ENCODE measurements at regions not wholly inside any gene's neighbourhood (a gene's known extent, or its start where the extent isn't known, plus 50 kb on each side); places are given as distances from the start of the nearest gene placed in this dataset.

- H3K4me3 ChIP-seq (ENCODE audit: low read depth, low read length, poor library complexity, severe bottlenecking) = no peak overlapping the region
- no peaks in the 10 kb centered on the region for H3K9me3 ChIP-seq (ENCODE audit: low read length)
- no peak overlapping the region for H3K4me2 ChIP-seq (ENCODE audit: low read length)
- no peak overlapping the region for H2AFZ ChIP-seq (ENCODE audit: low read length)
- no peaks in the 10 kb centered on the region for H3K4me1 ChIP-seq (ENCODE audit: insufficient read depth, low read length, poor library complexity, severe bottlenecking)
- POLR2A ChIA-PET = no interaction called here
- H3K27ac ChIP-seq (ENCODE audit: low read depth, low read length, poor library complexity, severe bottlenecking) = no peak overlapping the region
- no TSS peak for BruUV-seq (replicated peaks)
- no peaks in the 10 kb centered on the region for H3K9me2 ChIP-seq (ENCODE audit: insufficient read depth, low read length)
- TF ChIP-seq EZH2phosphoT487 (IDR thresholded peaks at IDR 0.05; ENCODE audit: borderline replicate concordance, low read depth, low read length) (no peak), CTCF (conservative IDR thresholded peaks at IDR 0.05; ENCODE audit: low read length) (no peak)
- CTCF ChIA-PET (ENCODE audit: unreplicated experiment) = no interaction called here
- H3K79me2 ChIP-seq (ENCODE audit: insufficient read depth, low read depth, low read length) = no peaks in the 10 kb centered on the region
- no peak for DNase-seq (ENCODE audit: low spot score)
- intact Hi-C loops (cut with micrococcal nuclease; ENCODE audit: unreplicated experiment) = no loop called here
- no peaks in the 10 kb centered on the region for H3K36me3 ChIP-seq (ENCODE audit: insufficient read depth, low read length)
- no peaks in the 10 kb centered on the region for H4K20me1 ChIP-seq (ENCODE audit: insufficient read depth, low read length)
These were observed 398.3 kb downstream of the IRX1 start for GRCh38 chr5:3993856-3994473.

- intact Hi-C loops (cut with micrococcal nuclease; ENCODE audit: unreplicated experiment) = no loop called here
- Histone ChIP-seq H3K79me2 (ENCODE audit: insufficient read depth, low read depth, low read length) (no peaks in the 10 kb centered on the region), H3K36me3 (ENCODE audit: insufficient read depth, low read length) (no peaks in the 10 kb centered on the region), H3K4me1 (ENCODE audit: insufficient read depth, low read length, poor library complexity, severe bottlenecking) (no peaks in the 10 kb centered on the region), H3K9me3 (ENCODE audit: low read length) (no peaks in the 10 kb centered on the region), H3K27ac (ENCODE audit: low read depth, low read length, poor library complexity, severe bottlenecking) (no peak overlapping the region), H3K9me2 (ENCODE audit: insufficient read depth, low read length) (no peaks in the 10 kb centered on the region), H2AFZ (ENCODE audit: low read length) (no peak overlapping the region), H3K4me3 (ENCODE audit: low read depth, low read length, poor library complexity, severe bottlenecking) (no peak overlapping the region), H3K4me2 (ENCODE audit: low read length) (no peak overlapping the region), H4K20me1 (ENCODE audit: insufficient read depth, low read length) (no peaks in the 10 kb centered on the region)
- ChIA-PET POLR2A (no interaction called here), CTCF (ENCODE audit: unreplicated experiment) (no interaction called here)
- DNase-seq (ENCODE audit: low spot score) = no peak
- no TSS peak for BruUV-seq (replicated peaks)
- TF ChIP-seq CTCF (conservative IDR thresholded peaks at IDR 0.05; ENCODE audit: low read length) (no peak), EZH2phosphoT487 (IDR thresholded peaks at IDR 0.05; ENCODE audit: borderline replicate concordance, low read depth, low read length) (no peak)
These were observed 399.0 kb downstream of the IRX1 start for GRCh38 chr5:3994628-3995027.

- Histone ChIP-seq H3K4me2 (ENCODE audit: low read length) (no peak overlapping the region), H3K9me3 (ENCODE audit: low read length) (no peaks in the 10 kb centered on the region)
These were observed 400.5 kb downstream of the IRX1 start for GRCh38 chr5:3995954-3996619.

More at GRCh38 chr5:3995954-3996619, 400.5 kb downstream of the IRX1 start:
- POLR2A ChIA-PET = no interaction called here
- DNase-seq (ENCODE audit: low spot score) = no peak
- TF ChIP-seq EZH2phosphoT487 (IDR thresholded peaks at IDR 0.05; ENCODE audit: borderline replicate concordance, low read depth, low read length) = no peak
- no peak for TF ChIP-seq CTCF (conservative IDR thresholded peaks at IDR 0.05; ENCODE audit: low read length)
- Histone ChIP-seq H4K20me1 (ENCODE audit: insufficient read depth, low read length) (no peaks in the 10 kb centered on the region), H3K4me1 (ENCODE audit: insufficient read depth, low read length, poor library complexity, severe bottlenecking) (no peaks in the 10 kb centered on the region), H3K36me3 (ENCODE audit: insufficient read depth, low read length) (no peaks in the 10 kb centered on the region), H3K9me2 (ENCODE audit: insufficient read depth, low read length) (no peaks in the 10 kb centered on the region), H2AFZ (ENCODE audit: low read length) (no peak overlapping the region), H3K4me3 (ENCODE audit: low read depth, low read length, poor library complexity, severe bottlenecking) (no peak overlapping the region), H3K27ac (ENCODE audit: low read depth, low read length, poor library complexity, severe bottlenecking) (no peak overlapping the region), H3K79me2 (ENCODE audit: insufficient read depth, low read depth, low read length) (no peaks in the 10 kb centered on the region)
- BruUV-seq (replicated peaks) = no TSS peak
- CTCF ChIA-PET (ENCODE audit: unreplicated experiment) = no interaction called here
- intact Hi-C loops (cut with micrococcal nuclease; ENCODE audit: unreplicated experiment) = no loop called here

Data from OCI-LY7 (cell line).